Liver (tissue), 8 donors: ENCODE measurements at regions not wholly inside any gene's neighbourhood (a gene's known extent, or its start where the extent isn't known, plus 50 kb on each side); places are given as distances from the start of the nearest gene placed in this dataset.

Experiments used
- DNase-seq: peaks from one replicate; pipeline ENCODE4 v3.0.0-alpha.2; 2017; ENCODE audit warnings: low spot score
- H3K27ac ChIP-seq, 2 donors: one replicate each; pipeline ENCODE4 v1.7.0; 2013; ENCODE audit warnings: inconsistent platforms in 2 of 2, low read length in 2 of 2, control low read depth in 1 of 2, low read depth in 1 of 2, mild to moderate bottlenecking in 1 of 2
- H3K27me3 ChIP-seq, 4 donors: one replicate each; pipeline versions ENCODE4 v1.6.1 to v1.7.0; 2013; ENCODE audit warnings: low read length in 3 of 4, inconsistent platforms in 1 of 4, mild to moderate bottlenecking in 1 of 4, moderate library complexity in 1 of 4; ENCODE audit not compliant: control insufficient read depth in 4 of 4, insufficient read depth in 4 of 4
- H3K36me3 ChIP-seq, 4 donors: one replicate each; pipeline versions ENCODE4 v1.6.1 to v1.7.0; 2013; ENCODE audit warnings: low read length in 3 of 4, mild to moderate bottlenecking in 3 of 4, low read depth in 1 of 4, moderate library complexity in 1 of 4; ENCODE audit not compliant: control insufficient read depth in 4 of 4, insufficient read depth in 3 of 4
- H3K4me1 ChIP-seq, 4 donors: one replicate each; pipeline versions ENCODE4 v1.6.1 to v1.7.0; 2013; ENCODE audit warnings: low read length in 3 of 4, mild to moderate bottlenecking in 3 of 4, moderate library complexity in 1 of 4; ENCODE audit not compliant: control insufficient read depth in 4 of 4, insufficient read depth in 4 of 4
- H3K4me3 ChIP-seq, 3 donors: one replicate each; pipeline versions ENCODE4 v1.6.1 to v1.7.0; 2013; ENCODE audit warnings: low read length in 3 of 3, control low read depth in 1 of 3, low read depth in 1 of 3, mild to moderate bottlenecking in 1 of 3
- H3K9ac ChIP-seq, 2 donors: one replicate each; pipeline ENCODE4 v1.7.0; 2013; ENCODE audit warnings: low read length in 2 of 2, mild to moderate bottlenecking in 2 of 2, moderate library complexity in 2 of 2, control low read depth in 1 of 2, low read depth in 1 of 2
- H3K9me3 ChIP-seq, 4 donors: one replicate each; pipeline versions ENCODE4 v1.6.1 to v1.7.0; 2013; ENCODE audit warnings: low read length in 3 of 4; ENCODE audit not compliant: control insufficient read depth in 4 of 4
- EGR1 ChIP-seq, 2 donors: IDR thresholded peaks; 2 replicates each; pipeline ENCODE4 v1.6.1; 2016 to 2018; ENCODE audit warnings: antibody characterized with exemption in 2 of 2, low read depth in 2 of 2
- FOXA1 ChIP-seq: IDR thresholded peaks from 2 replicates; pipeline ENCODE4 v1.6.1; 2016; ENCODE audit warnings: antibody characterized with exemption
- FOXA2 ChIP-seq: IDR thresholded peaks from 2 replicates; pipeline ENCODE4 v1.6.1; 2016; ENCODE audit warnings: antibody characterized with exemption
- GABPA ChIP-seq, 2 donors: IDR thresholded peaks in 1 of 2; conservative IDR thresholded peaks in 1 of 2; 2 replicates each; pipeline ENCODE4 v1.6.1; 2016; ENCODE audit warnings: antibody characterized with exemption in 2 of 2, mild to moderate bottlenecking in 1 of 2, moderate library complexity in 1 of 2
- HNF4A ChIP-seq, 2 donors: conservative IDR thresholded peaks; 2 replicates each; pipeline ENCODE4 v1.6.1; 2016; ENCODE audit warnings: antibody characterized with exemption in 2 of 2, mild to moderate bottlenecking in 2 of 2
- HNF4G ChIP-seq: IDR thresholded peaks from 2 replicates; pipeline ENCODE4 v1.6.1; 2016; ENCODE audit warnings: antibody characterized with exemption
- JUND ChIP-seq, 2 donors: IDR thresholded peaks; 2 replicates each; pipeline ENCODE4 v1.6.1; 2016; ENCODE audit warnings: antibody characterized with exemption in 2 of 2
- MAX ChIP-seq: IDR thresholded peaks from 2 replicates; pipeline ENCODE4 v1.6.1; 2016; ENCODE audit warnings: antibody characterized with exemption
- NR2F2 ChIP-seq: IDR thresholded peaks from 2 replicates; pipeline ENCODE4 v1.6.1; 2016; ENCODE audit warnings: antibody characterized with exemption
- RAD21 ChIP-seq, 2 donors: IDR thresholded peaks; 2 replicates each; pipeline ENCODE4 v1.6.1; 2016; ENCODE audit warnings: antibody characterized with exemption in 2 of 2, mild to moderate bottlenecking in 2 of 2
- RXRA ChIP-seq, 2 donors: IDR thresholded peaks; 2 replicates each; pipeline ENCODE4 v1.6.1; 2017 to 2018; ENCODE audit warnings: antibody characterized with exemption in 2 of 2, mild to moderate bottlenecking in 1 of 2
- SP1 ChIP-seq: IDR thresholded peaks from 2 replicates; pipeline ENCODE4 v1.6.1; 2018; ENCODE audit warnings: antibody characterized with exemption, mild to moderate bottlenecking
- TAF1 ChIP-seq: conservative IDR thresholded peaks from 2 replicates; pipeline ENCODE4 v1.6.1; 2016; ENCODE audit warnings: antibody characterized with exemption, mild to moderate bottlenecking
- YY1 ChIP-seq: IDR thresholded peaks from 2 replicates; pipeline ENCODE4 v1.6.1; 2016; ENCODE audit warnings: antibody characterized with exemption, mild to moderate bottlenecking
- ZBTB33 ChIP-seq: IDR thresholded peaks from 2 replicates; pipeline ENCODE4 v1.6.1; 2016; ENCODE audit warnings: antibody characterized with exemption
- WGBS: extraction: QIAGEN DNeasy Blood & Tissue Kit; methylation state at CpG from one replicate; pipeline ENCODE4 v1.1.7; 2013; 5-methylcytosine and 5-hydroxymethylcytosine counted together
- TF ChIP-seq, protein P1 (sequence below): IDR thresholded peaks from 2 replicates; pipeline ENCODE4 v1.6.1; 2016; ENCODE audit warnings: antibody characterized with exemption, mild to moderate bottlenecking
- TF ChIP-seq, protein P2 (sequence below): IDR thresholded peaks from 2 replicates; pipeline ENCODE4 v1.6.1; 2016; ENCODE audit warnings: antibody characterized with exemption
- TF ChIP-seq, protein P3 (sequence below): fragments of 150-350 bp; IDR thresholded peaks from 2 replicates; pipeline ENCODE4 v1.5.1; 2017; ENCODE audit warnings: improper control_type of control experiment, low read depth, low read length; ENCODE audit not compliant: missing input control
- donor health status: healthy.
- donor health status: healthy.
- donor health status: healthy.
- donor health status: healthy.
- donor health status: healthy.

DNA sequence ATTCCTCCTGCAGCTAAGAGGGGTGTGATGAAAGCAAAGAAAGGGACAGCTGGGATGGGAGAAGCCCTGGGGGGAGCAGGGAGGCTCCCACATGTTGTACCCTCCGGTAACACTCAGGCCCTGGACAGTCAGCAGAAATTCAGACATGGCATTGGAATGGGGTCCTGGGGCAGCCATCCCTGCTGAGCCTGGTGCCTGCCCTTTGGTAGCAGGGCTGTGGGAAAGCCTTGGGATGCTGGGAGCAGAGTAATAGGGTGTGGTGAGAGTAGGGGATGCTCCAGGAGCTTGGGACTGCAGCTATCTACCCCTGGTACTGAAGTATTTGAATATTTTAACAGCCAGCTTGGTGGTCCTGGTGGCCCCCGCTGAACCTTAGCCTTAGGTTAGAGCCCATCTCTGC is 56.8 kb downstream of the FAM241B start:
- Histone ChIP-seq H3K27me3 (no peaks in the 10 kb centered on the region), H3K4me3 (no peak overlapping the region), H3K36me3 (no peaks in the 10 kb centered on the region), H3K9ac (no peak overlapping the region), H3K9me3 (no peaks in the 10 kb centered on the region), H3K27ac (peak overlapping the region; percentile 96 to 98), H3K4me1 (peaks cover 12 to 48% (median 35%) of the 10 kb centered on the region in 4 donors)
- no peak for TF ChIP-seq ZBTB33
- no peak for TF ChIP-seq YY1
- TF ChIP-seq HNF4G, result no peak
- TF ChIP-seq, protein P1, sequence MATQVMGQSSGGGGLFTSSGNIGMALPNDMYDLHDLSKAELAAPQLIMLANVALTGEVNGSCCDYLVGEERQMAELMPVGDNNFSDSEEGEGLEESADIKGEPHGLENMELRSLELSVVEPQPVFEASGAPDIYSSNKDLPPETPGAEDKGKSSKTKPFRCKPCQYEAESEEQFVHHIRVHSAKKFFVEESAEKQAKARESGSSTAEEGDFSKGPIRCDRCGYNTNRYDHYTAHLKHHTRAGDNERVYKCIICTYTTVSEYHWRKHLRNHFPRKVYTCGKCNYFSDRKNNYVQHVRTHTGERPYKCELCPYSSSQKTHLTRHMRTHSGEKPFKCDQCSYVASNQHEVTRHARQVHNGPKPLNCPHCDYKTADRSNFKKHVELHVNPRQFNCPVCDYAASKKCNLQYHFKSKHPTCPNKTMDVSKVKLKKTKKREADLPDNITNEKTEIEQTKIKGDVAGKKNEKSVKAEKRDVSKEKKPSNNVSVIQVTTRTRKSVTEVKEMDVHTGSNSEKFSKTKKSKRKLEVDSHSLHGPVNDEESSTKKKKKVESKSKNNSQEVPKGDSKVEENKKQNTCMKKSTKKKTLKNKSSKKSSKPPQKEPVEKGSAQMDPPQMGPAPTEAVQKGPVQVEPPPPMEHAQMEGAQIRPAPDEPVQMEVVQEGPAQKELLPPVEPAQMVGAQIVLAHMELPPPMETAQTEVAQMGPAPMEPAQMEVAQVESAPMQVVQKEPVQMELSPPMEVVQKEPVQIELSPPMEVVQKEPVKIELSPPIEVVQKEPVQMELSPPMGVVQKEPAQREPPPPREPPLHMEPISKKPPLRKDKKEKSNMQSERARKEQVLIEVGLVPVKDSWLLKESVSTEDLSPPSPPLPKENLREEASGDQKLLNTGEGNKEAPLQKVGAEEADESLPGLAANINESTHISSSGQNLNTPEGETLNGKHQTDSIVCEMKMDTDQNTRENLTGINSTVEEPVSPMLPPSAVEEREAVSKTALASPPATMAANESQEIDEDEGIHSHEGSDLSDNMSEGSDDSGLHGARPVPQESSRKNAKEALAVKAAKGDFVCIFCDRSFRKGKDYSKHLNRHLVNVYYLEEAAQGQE, result no peak
- TF ChIP-seq MAX, result no peak
- TF ChIP-seq EGR1 (IDR thresholded peaks at IDR 0.05; ENCODE audit: low read depth in 2 of 2), result no peak
- no peak for TF ChIP-seq NR2F2
- no peak for TF ChIP-seq FOXA2
- no peak for TF ChIP-seq RAD21 (IDR thresholded peaks at IDR 0.05)
- no peak for TF ChIP-seq JUND (IDR thresholded peaks at IDR 0.05)
- no peak for TF ChIP-seq RXRA (IDR thresholded peaks at IDR 0.05)
- TF ChIP-seq TAF1, result no peak
- TF ChIP-seq HNF4A (conservative IDR thresholded peaks at IDR 0.05), result no peak
- TF ChIP-seq, protein P2, sequence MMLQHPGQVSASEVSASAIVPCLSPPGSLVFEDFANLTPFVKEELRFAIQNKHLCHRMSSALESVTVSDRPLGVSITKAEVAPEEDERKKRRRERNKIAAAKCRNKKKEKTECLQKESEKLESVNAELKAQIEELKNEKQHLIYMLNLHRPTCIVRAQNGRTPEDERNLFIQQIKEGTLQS, result no peak
- no peak for TF ChIP-seq GABPA (IDR thresholded peaks at IDR 0.05 in 1 of 2, conservative IDR thresholded peaks at IDR 0.05 in 1 of 2)
- TF ChIP-seq SP1, result no peak
- TF ChIP-seq, protein P3, sequence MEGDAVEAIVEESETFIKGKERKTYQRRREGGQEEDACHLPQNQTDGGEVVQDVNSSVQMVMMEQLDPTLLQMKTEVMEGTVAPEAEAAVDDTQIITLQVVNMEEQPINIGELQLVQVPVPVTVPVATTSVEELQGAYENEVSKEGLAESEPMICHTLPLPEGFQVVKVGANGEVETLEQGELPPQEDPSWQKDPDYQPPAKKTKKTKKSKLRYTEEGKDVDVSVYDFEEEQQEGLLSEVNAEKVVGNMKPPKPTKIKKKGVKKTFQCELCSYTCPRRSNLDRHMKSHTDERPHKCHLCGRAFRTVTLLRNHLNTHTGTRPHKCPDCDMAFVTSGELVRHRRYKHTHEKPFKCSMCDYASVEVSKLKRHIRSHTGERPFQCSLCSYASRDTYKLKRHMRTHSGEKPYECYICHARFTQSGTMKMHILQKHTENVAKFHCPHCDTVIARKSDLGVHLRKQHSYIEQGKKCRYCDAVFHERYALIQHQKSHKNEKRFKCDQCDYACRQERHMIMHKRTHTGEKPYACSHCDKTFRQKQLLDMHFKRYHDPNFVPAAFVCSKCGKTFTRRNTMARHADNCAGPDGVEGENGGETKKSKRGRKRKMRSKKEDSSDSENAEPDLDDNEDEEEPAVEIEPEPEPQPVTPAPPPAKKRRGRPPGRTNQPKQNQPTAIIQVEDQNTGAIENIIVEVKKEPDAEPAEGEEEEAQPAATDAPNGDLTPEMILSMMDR, result no peak
- no peak for TF ChIP-seq FOXA1
- WGBS, result 96% methylated on average over 2 of the region's 2 CpGs
- no peak for DNase-seq

- Histone ChIP-seq H3K9ac (no peak overlapping the region), H3K4me3 (no peak overlapping the region), H3K4me1 (peaks cover 10 to 44% (median 30%) of the 10 kb centered on the region in 4 donors), H3K36me3 (no peaks in the 10 kb centered on the region), H3K27ac (no peak overlapping the region), H3K27me3 (no peaks in the 10 kb centered on the region), H3K9me3 (no peaks in the 10 kb centered on the region)
- no peak for TF ChIP-seq YY1
- TF ChIP-seq, protein P2, result no peak
- 68% methylated on average over 2 of the region's 2 CpGs for WGBS
- no peak for DNase-seq
Observed at GRCh38 chr10:69687426-69687825, 57.4 kb downstream of the FAM241B start.
